ENCODE measurements at regions not wholly inside any gene's neighbourhood (a gene's known extent, or its start where the extent isn't known, plus 50 kb on each side); places are given as distances from the start of the nearest gene placed in this dataset.

GRCh38 chr6:105907301-105907700, 178.8 kb upstream of the PRDM1 start:
- DNase-seq (ENCODE audit: low spot score) = no peak

GRCh38 chr6:105902401-105903031, 183.6 kb upstream of the PRDM1 start:
- DNase-seq (ENCODE audit: low spot score) = no peak

GRCh38 chr6:105901583-105901982, 184.6 kb upstream of the PRDM1 start:
- DNase-seq (ENCODE audit: low spot score) = no peak

- DNase-seq (ENCODE audit: low spot score) = no peak
Measured at GRCh38 chr6:105900125-105900937, 185.8 kb upstream of the PRDM1 start.

GRCh38 chr6:105898286-105898685, 187.8 kb upstream of the PRDM1 start:
- no peak for DNase-seq (ENCODE audit: low spot score)

GRCh38 chr6:105897131-105897530, 189.0 kb upstream of the PRDM1 start:
- DNase-seq (ENCODE audit: low spot score) = no peak

- DNase-seq (ENCODE audit: low spot score) = no peak
Measured at GRCh38 chr6:105896821-105897095, 189.4 kb upstream of the PRDM1 start.

- no peak for DNase-seq (ENCODE audit: low spot score)
Measured at GRCh38 chr6:105896052-105896820, 189.9 kb upstream of the PRDM1 start.

GRCh38 chr6:105894556-105894955, 191.6 kb upstream of the PRDM1 start:
- no peak for DNase-seq (ENCODE audit: low spot score)

GRCh38 chr6:105893741-105894140, 192.4 kb upstream of the PRDM1 start:
- no peak for DNase-seq (ENCODE audit: low spot score)

GRCh38 chr6:105892577-105893262, 193.4 kb upstream of the PRDM1 start:
- DNase-seq (ENCODE audit: low spot score) = no peak

- no peak for DNase-seq (ENCODE audit: low spot score)
Measured at GRCh38 chr6:105890521-105891244, 195.5 kb upstream of the PRDM1 start.

- DNase-seq (ENCODE audit: low spot score) = no peak
Measured at GRCh38 chr6:105889902-105890301, 196.2 kb upstream of the PRDM1 start.

GRCh38 chr6:105886814-105887544, 199.2 kb upstream of the PRDM1 start:
- no peak for DNase-seq (ENCODE audit: low spot score)

- DNase-seq (ENCODE audit: low spot score) = no peak
Measured at GRCh38 chr6:105886066-105886813, 199.9 kb upstream of the PRDM1 start.

GRCh38 chr6:105884426-105884825, 201.7 kb upstream of the PRDM1 start:
- DNase-seq (ENCODE audit: low spot score) = no peak

- DNase-seq (ENCODE audit: low spot score) = no peak
Measured at GRCh38 chr6:105884011-105884410, 202.1 kb upstream of the PRDM1 start.

- no peak for DNase-seq (ENCODE audit: low spot score)
Measured at GRCh38 chr6:105882828-105883227, 203.3 kb upstream of the PRDM1 start.

GRCh38 chr6:105882121-105882803, 203.9 kb upstream of the PRDM1 start:
- DNase-seq (ENCODE audit: low spot score) = no peak

GRCh38 chr6:105881608-105882007, 204.5 kb upstream of the PRDM1 start:
- DNase-seq (ENCODE audit: low spot score) = no peak
